H1 (cell line): ENCODE measurements at regions not wholly inside any gene's neighbourhood (a gene's known extent, or its start where the extent isn't known, plus 50 kb on each side); places are given as distances from the start of the nearest gene placed in this dataset.

Source experiments
- CTCF ChIA-PET: fragments of 300-600 bp; sonication (Branson Sonifier 250); formaldehyde crosslinking; loops from one replicate; lab custom pipeline; 2021; ENCODE audit not compliant: partially characterized antibody; lab: Charles Lee
- POLR2A ChIA-PET: fragments of 300-600 bp; sonication (Branson Sonifier 250); formaldehyde crosslinking; loops from one replicate; lab custom pipeline; 2021; ENCODE audit warnings: inconsistent platforms; ENCODE audit not compliant: partially characterized antibody; lab: Charles Lee
- DNase-seq, 2 experiments: peaks; one replicate each; pipeline versions ENCODE4 v3.0.0 to v3.0.0-alpha.2; 2010 to 2022; ENCODE audit warnings: low spot score in 2 of 2, low read depth in 1 of 2, mixed read lengths in 1 of 2
- FAIRE-seq: peaks from 2 replicates; lab custom pipeline; 2011; peaks lifted over from hg19 to GRCh38; lab: Jason Lieb, UNC
- H2AFZ ChIP-seq: 2 replicates; pipeline ENCODE4 v1.8.1; 2012; ENCODE audit warnings: low read length, inconsistent platforms
- H2AK5ac ChIP-seq: 2 replicates; pipeline ENCODE4 v1.6.1; 2013; ENCODE audit warnings: low read depth, low read length
- H2BK120ac ChIP-seq: replicated peaks from 2 replicates; pipeline ENCODE3; 2013; ENCODE audit warnings: low read depth, low read length, inconsistent platforms
- H2BK12ac ChIP-seq: 2 replicates; pipeline ENCODE4 v1.6.1; 2013; ENCODE audit warnings: low read depth, low read length
- H2BK15ac ChIP-seq: 2 replicates; pipeline ENCODE4 v1.6.1; 2013; ENCODE audit warnings: low read length
- H2BK20ac ChIP-seq: 2 replicates; pipeline ENCODE4 v1.6.1; 2013; ENCODE audit warnings: low read length
- H2BK5ac ChIP-seq: 2 replicates; pipeline ENCODE4 v1.6.1; 2013; ENCODE audit warnings: low read depth, low read length
- H3K14ac ChIP-seq: 2 replicates; pipeline ENCODE4 v1.6.1; 2013; ENCODE audit warnings: inconsistent platforms; ENCODE audit not compliant: insufficient read length
- H3K18ac ChIP-seq: 2 replicates; pipeline ENCODE4 v1.6.1; 2013; ENCODE audit warnings: low read length; ENCODE audit errors: extremely low read depth
- H3K23ac ChIP-seq: 2 replicates; pipeline ENCODE4 v1.6.1; 2013; ENCODE audit warnings: inconsistent platforms; ENCODE audit not compliant: insufficient read length
- H3K23me2 ChIP-seq: 2 replicates; pipeline ENCODE4 v1.6.1; 2013; ENCODE audit warnings: low read depth, low read length
- H3K27ac ChIP-seq: 2 replicates; pipeline ENCODE4 v1.6.1; 2011; ENCODE audit warnings: low read depth, low read length, inconsistent platforms
- H3K27me3 ChIP-seq, 4 experiments: replicated peaks in 1 of 4; 1 replicate in 1 of 4; 2 replicates in 3 of 4; pipeline versions ENCODE4 v1.6.1 to v1.8.1; 2011 to 2013; ENCODE audit warnings: low read length in 3 of 4, mild to moderate bottlenecking in 3 of 4, inconsistent platforms in 2 of 4, mixed read lengths in 2 of 4, moderate library complexity in 1 of 4; ENCODE audit not compliant: control insufficient read depth in 3 of 4, insufficient read depth in 3 of 4; ENCODE audit errors: extremely low read depth in 1 of 4
- H3K36me3 ChIP-seq, 4 experiments: 2 replicates each; pipeline versions ENCODE4 v1.6.1 to v1.8.1; 2011 to 2013; ENCODE audit warnings: mild to moderate bottlenecking in 4 of 4, low read length in 3 of 4, moderate library complexity in 2 of 4, control low read depth in 1 of 4, inconsistent platforms in 1 of 4; ENCODE audit not compliant: insufficient read depth in 4 of 4, control insufficient read depth in 2 of 4
- H3K4ac ChIP-seq: replicated peaks from 2 replicates; pipeline ENCODE3; 2013; ENCODE audit warnings: low read length, low read depth, mixed read lengths, inconsistent platforms; ENCODE audit not compliant: insufficient read length
- H3K4me1 ChIP-seq, 4 experiments: replicated peaks in 1 of 4; 1 replicate in 1 of 4; 2 replicates in 3 of 4; pipeline versions ENCODE4 v1.6.1 to v1.8.1; 2011 to 2013; ENCODE audit warnings: low read length in 3 of 4, inconsistent platforms in 2 of 4, mixed read lengths in 1 of 4; ENCODE audit not compliant: insufficient read depth in 4 of 4, control insufficient read depth in 3 of 4
- H3K4me2 ChIP-seq, 2 experiments: 2 replicates each; pipeline versions ENCODE4 v1.6.1 to v1.8.1; 2011 to 2013; ENCODE audit warnings: low read depth in 2 of 2, low read length in 2 of 2, control low read depth in 1 of 2, inconsistent platforms in 1 of 2, mild to moderate bottlenecking in 1 of 2; ENCODE audit not compliant: insufficient read depth in 1 of 2
- H3K4me3 ChIP-seq, 4 experiments: fragments of 200-600, 300-600 bp in 1 of 4; sonication (generic), shearing (Covaris generic), sonication (Bioruptor Twin) in 1 of 4; 2 replicates each; pipeline versions ENCODE4 v1.5.1 to v1.8.1; 2011 to 2016; ENCODE audit warnings: low read length in 4 of 4, low read depth in 3 of 4, control low read depth in 2 of 4, inconsistent platforms in 2 of 4, mild to moderate bottlenecking in 2 of 4, mixed read lengths in 1 of 4, moderate library complexity in 1 of 4; ENCODE audit not compliant: insufficient read depth in 2 of 4; ENCODE audit errors: extremely low read depth in 1 of 4
- H3K56ac ChIP-seq: replicated peaks from 2 replicates; pipeline ENCODE3; 2013; ENCODE audit warnings: low read depth, mild to moderate bottlenecking, mixed read lengths, low read length, inconsistent platforms; ENCODE audit not compliant: insufficient read length
- H3K79me1 ChIP-seq: 2 replicates; pipeline ENCODE4 v1.6.1; 2013; ENCODE audit warnings: low read depth, low read length, control low read depth
- H3K79me2 ChIP-seq, 2 experiments: 2 replicates each; pipeline versions ENCODE4 v1.6.1 to v1.8.1; 2012 to 2013; ENCODE audit warnings: low read length in 2 of 2, mild to moderate bottlenecking in 2 of 2, inconsistent platforms in 1 of 2; ENCODE audit not compliant: insufficient read depth in 2 of 2, control insufficient read depth in 1 of 2
- H3K9ac ChIP-seq, 4 experiments: replicated peaks in 1 of 4; 1 replicate in 1 of 4; 2 replicates in 3 of 4; pipeline versions ENCODE4 v1.6.1 to v1.8.1; 2011 to 2013; ENCODE audit warnings: low read depth in 3 of 4, low read length in 3 of 4, control low read depth in 2 of 4, mild to moderate bottlenecking in 2 of 4, moderate library complexity in 2 of 4, inconsistent platforms in 1 of 4; ENCODE audit errors: extremely low read depth in 1 of 4
- H3K9me3 ChIP-seq, 2 experiments: 2 replicates each; pipeline versions ENCODE4 v1.6.1 to v1.8.1; 2012 to 2013; ENCODE audit warnings: mild to moderate bottlenecking in 2 of 2, moderate library complexity in 2 of 2, control low read depth in 1 of 2, inconsistent platforms in 1 of 2, low read depth in 1 of 2, low read length in 1 of 2, mixed read lengths in 1 of 2; ENCODE audit not compliant: insufficient read depth in 2 of 2
- H4K20me1 ChIP-seq, 2 experiments: replicated peaks in 1 of 2; 2 replicates each; pipeline versions ENCODE3 to v1.8.1; 2011 to 2013; ENCODE audit warnings: inconsistent platforms in 2 of 2, low read length in 2 of 2, mild to moderate bottlenecking in 1 of 2; ENCODE audit not compliant: insufficient read depth in 2 of 2, control insufficient read depth in 1 of 2
- H4K5ac ChIP-seq: 2 replicates; pipeline ENCODE4 v1.6.1; 2013; ENCODE audit warnings: low read length, low read depth, mixed read lengths, inconsistent platforms; ENCODE audit not compliant: insufficient read length
- H4K8ac ChIP-seq: 2 replicates; pipeline ENCODE4 v1.8.0; 2013; ENCODE audit warnings: mild to moderate bottlenecking, moderate library complexity, low read length, inconsistent platforms; ENCODE audit not compliant: insufficient read depth; ENCODE audit errors: extremely low read depth
- H4K91ac ChIP-seq: replicated peaks from 2 replicates; pipeline ENCODE3; 2013; ENCODE audit warnings: low read length, mixed read lengths, inconsistent platforms; ENCODE audit not compliant: insufficient read length
- CBX5 ChIP-seq: fragments of 300-800, 300-1000 bp; sonication (generic); IDR thresholded peaks from 2 replicates; pipeline ENCODE4 v1.7.1; 2016; ENCODE audit warnings: antibody characterized with exemption, low read length, low read depth
- CHD1 ChIP-seq: IDR thresholded peaks from 2 replicates; pipeline ENCODE4 v1.6.1; 2012; ENCODE audit warnings: low read depth, low read length, improper control_type of control experiment
- CTCF ChIP-seq, 3 experiments: IDR thresholded peaks; 1 replicate in 2 of 3; 2 replicates in 1 of 3; pipeline versions ENCODE4 v1.5.1 to v1.6.1; 2011; ENCODE audit warnings: low read length in 3 of 3, mild to moderate bottlenecking in 3 of 3, inconsistent platforms in 2 of 3, low read depth in 1 of 3, moderate library complexity in 1 of 3; ENCODE audit not compliant: insufficient read depth in 1 of 3; ENCODE audit errors: control extremely low read depth in 1 of 3
- FOSL1 ChIP-seq: IDR thresholded peaks from 2 replicates; pipeline ENCODE4 v1.6.1; 2011; ENCODE audit warnings: mild to moderate bottlenecking, low read depth, low read length, moderate library complexity; ENCODE audit not compliant: insufficient read depth
- GTF2F1 ChIP-seq: IDR thresholded peaks from 2 replicates; pipeline ENCODE4 v1.6.1; 2012; ENCODE audit warnings: low read depth, low read length, improper control_type of control experiment, borderline replicate concordance
- HDAC2 ChIP-seq, 2 experiments: fragments of 300-600 bp in 1 of 2; sonication (generic) in 1 of 2; IDR thresholded peaks; 2 replicates each; pipeline ENCODE4 v1.6.1; 2011 to 2012; ENCODE audit warnings: low read depth in 2 of 2, low read length in 2 of 2, mild to moderate bottlenecking in 2 of 2, moderate library complexity in 2 of 2, borderline replicate concordance in 1 of 2, inconsistent platforms in 1 of 2
- KDM4A ChIP-seq: IDR thresholded peaks from one replicate; pipeline ENCODE4 v1.7.1; 2012; ENCODE audit warnings: low read depth, mild to moderate bottlenecking, moderate library complexity, low read length, inconsistent platforms; ENCODE audit not compliant: severe bottlenecking
- MAFK ChIP-seq: IDR thresholded peaks from 2 replicates; pipeline ENCODE4 v1.6.1; 2012; ENCODE audit warnings: low read depth, mild to moderate bottlenecking, improper control_type of control experiment, low read length
- POU5F1 ChIP-seq: IDR thresholded peaks from 2 replicates; pipeline ENCODE4 v1.6.1; 2011; ENCODE audit warnings: low read depth, mild to moderate bottlenecking, low read length, moderate library complexity
- TBP ChIP-seq: IDR thresholded peaks from 2 replicates; pipeline ENCODE4 v1.6.1; 2011; ENCODE audit warnings: low read depth, low read length, improper control_type of control experiment
- TCF12 ChIP-seq: IDR thresholded peaks from 2 replicates; pipeline ENCODE4 v1.6.1; 2011; ENCODE audit warnings: low read depth, mild to moderate bottlenecking, low read length
- YY1 ChIP-seq: IDR thresholded peaks from 2 replicates; pipeline ENCODE4 v1.6.1; 2011; ENCODE audit warnings: low read depth, mild to moderate bottlenecking, low read length
- WGBS, 2 experiments: shearing (Covaris generic) in 1 of 2; methylation state at CpG; one replicate each; pipeline versions ENCODE4 v1.1.6 to v1.1.7; 2013 to 2015; ENCODE audit warnings: low lambda C conversion rate in 2 of 2, mixed read lengths in 2 of 2, inconsistent platforms in 1 of 2, low coverage in 1 of 2, missing lambda C conversion rate in 1 of 2; ENCODE audit not compliant: insufficient replicate concordance in 2 of 2, insufficient coverage in 1 of 2, insufficient read length in 1 of 2; ENCODE audit errors: extremely low coverage in 1 of 2, missing lambda C conversion rate in 1 of 2; 5-methylcytosine and 5-hydroxymethylcytosine counted together

GRCh38 chr6:165081944-165082532, 227.4 kb downstream of the C6orf118 start:
- no peak overlapping the region for H2AFZ ChIP-seq
- no peak overlapping the region for H3K4ac ChIP-seq
- H3K27ac ChIP-seq: no peak overlapping the region
- H2AK5ac ChIP-seq: no peak overlapping the region
- H3K79me2 ChIP-seq: no peaks in the 10 kb centered on the region
- no peak overlapping the region for H2BK5ac ChIP-seq
- no peaks in the 10 kb centered on the region; the same call in 1 of the 2 replicates for H3K79me1 ChIP-seq
- H3K56ac ChIP-seq: no peak overlapping the region
- no peak overlapping the region for H2BK15ac ChIP-seq
- no peak overlapping the region for H4K91ac ChIP-seq
- no peak overlapping the region for H2BK120ac ChIP-seq
- ChIA-PET CTCF (no interaction called here), POLR2A (no interaction called here)
- H4K5ac ChIP-seq: no peak overlapping the region
- H3K9ac ChIP-seq: no peak overlapping the region
- H2BK20ac ChIP-seq: no peak overlapping the region
- H3K14ac ChIP-seq: no peak overlapping the region
- H3K4me2 ChIP-seq: no peak overlapping the region
- no peaks in the 10 kb centered on the region for H3K4me1 ChIP-seq
- DNase-seq (no peak), FAIRE-seq (no peak)
- H3K18ac ChIP-seq: no peak overlapping the region
- H3K4me3 ChIP-seq: no peak overlapping the region
- no peak overlapping the region for H3K23ac ChIP-seq
- no peaks in the 10 kb centered on the region for H3K9me3 ChIP-seq
- whole genome bisulfite sequencing, 2 experiments: 88% methylated on average over 8 of the region's 9 CpGs; no CpG with 5 or more reads in 1 of the 2 experiments
- H2BK12ac ChIP-seq: no peak overlapping the region
- no peaks in the 10 kb centered on the region for H3K23me2 ChIP-seq
- H4K8ac ChIP-seq: no peak overlapping the region
- H4K20me1 ChIP-seq: no peaks in the 10 kb centered on the region
- no peaks in the 10 kb centered on the region for H3K36me3 ChIP-seq
- no peaks in the 10 kb centered on the region for H3K27me3 ChIP-seq
- TF ChIP-seq YY1 (no peak), CTCF (IDR thresholded peaks at IDR 0.05; ENCODE audit: control extremely low read depth in 1 of 3, insufficient read depth in 1 of 3, low read depth in 1 of 3, low read length in 3 of 3) (no peak), TCF12 (no peak), FOSL1 (no peak), HDAC2 (IDR thresholded peaks at IDR 0.05; ENCODE audit: borderline replicate concordance in 1 of 2, low read depth in 2 of 2, low read length in 2 of 2) (no peak), POU5F1 (no peak), CHD1 (no peak), MAFK (no peak), KDM4A (no peak), GTF2F1 (no peak), CBX5 (no peak), TBP (no peak)
